IMR-90 (cell line): ENCODE measurements at regions not wholly inside any gene's neighbourhood (a gene's known extent, or its start where the extent isn't known, plus 50 kb on each side); places are given as distances from the start of the nearest gene placed in this dataset.

Experiments used
- ATAC-seq: fragments of 200-7000 bp; cut with Tn5 transposase; 2 replicates; pipeline ENCODE4 v1.9.1; 2020; ENCODE audit warnings: low read depth, mild to moderate bottlenecking, moderate library complexity
- BruUV-seq: library from RNA; stranded (reverse); fragments of 400-500 nt; replicated peaks from 2 replicates; lab custom pipeline; 2021; lab: Mats Ljungman, UMichigan
- CTCF ChIA-PET: fragments of 300-600 bp; formaldehyde crosslinking; extraction: SDS; loops from one replicate; lab custom pipeline; 2021; ENCODE audit warnings: antibody characterized with exemption; lab: Yijun Ruan, JAX
- POLR2A ChIA-PET: fragments of 300-600 bp; sonication (Branson Sonifier 250); formaldehyde crosslinking; loops from one replicate; lab custom pipeline; 2022; ENCODE audit warnings: antibody characterized with exemption; ENCODE audit not compliant: unreplicated experiment; lab: Charles Lee
- DNase-seq: peaks from one replicate; pipeline ENCODE4 v3.0.0; 2013
- H2AFZ ChIP-seq: replicated peaks from 2 replicates; pipeline ENCODE3; 2013; ENCODE audit warnings: low read length, mild to moderate bottlenecking; ENCODE audit not compliant: poor library complexity
- H2AK5ac ChIP-seq: 2 replicates; pipeline ENCODE4 v1.6.1; 2013; ENCODE audit warnings: low read depth, low read length, inconsistent platforms
- H2AK9ac ChIP-seq: replicated peaks from 2 replicates; pipeline ENCODE3; 2013; ENCODE audit warnings: mild to moderate bottlenecking, low read depth, low read length, moderate library complexity; ENCODE audit not compliant: poor library complexity
- H2BK120ac ChIP-seq: 2 replicates; pipeline ENCODE4 v1.6.1; 2013; ENCODE audit warnings: low read depth, low read length, inconsistent platforms
- H2BK15ac ChIP-seq: 3 replicates; pipeline ENCODE4 v1.6.1; 2013; ENCODE audit warnings: low read depth, low read length, inconsistent platforms
- H2BK20ac ChIP-seq: 2 replicates; pipeline ENCODE4 v1.6.1; 2013; ENCODE audit warnings: low read depth, mild to moderate bottlenecking, inconsistent platforms, low read length, moderate library complexity
- H2BK5ac ChIP-seq: 2 replicates; pipeline ENCODE4 v1.6.1; 2013; ENCODE audit warnings: mild to moderate bottlenecking, low read depth, low read length, inconsistent platforms; ENCODE audit not compliant: poor library complexity, severe bottlenecking
- H3K14ac ChIP-seq: replicated peaks from 2 replicates; pipeline ENCODE4 v1.6.1; 2013; ENCODE audit warnings: low read depth, low read length, inconsistent platforms
- H3K18ac ChIP-seq: 2 replicates; pipeline ENCODE4 v1.6.1; 2013; ENCODE audit warnings: low read depth, low read length, control low read depth
- H3K23ac ChIP-seq: 2 replicates; pipeline ENCODE4 v1.6.1; 2013; ENCODE audit warnings: low read depth, low read length, inconsistent platforms
- H3K27ac ChIP-seq: 2 replicates; pipeline ENCODE4 v1.5.1; 2013; ENCODE audit warnings: mild to moderate bottlenecking, control low read depth, low read length; ENCODE audit not compliant: insufficient read depth
- H3K27me3 ChIP-seq: 2 replicates; pipeline ENCODE4 v1.6.1; 2013; ENCODE audit warnings: low read length; ENCODE audit not compliant: control insufficient read depth, insufficient read depth
- H3K36me3 ChIP-seq: 2 replicates; pipeline ENCODE4 v1.6.1; 2013; ENCODE audit warnings: low read length, mixed read lengths; ENCODE audit not compliant: control insufficient read depth, insufficient read depth
- H3K4ac ChIP-seq: 2 replicates; pipeline ENCODE4 v1.6.1; 2013; ENCODE audit warnings: low read depth, low read length, inconsistent platforms
- H3K4me1 ChIP-seq: 2 replicates; pipeline ENCODE4 v1.6.1; 2013; ENCODE audit warnings: low read length, mixed read lengths; ENCODE audit not compliant: control insufficient read depth, insufficient read depth
- H3K4me2 ChIP-seq: 2 replicates; pipeline ENCODE4 v1.6.1; 2013; ENCODE audit warnings: low read depth, mild to moderate bottlenecking, control low read depth, low read length, moderate library complexity
- H3K4me3 ChIP-seq: 2 replicates; pipeline ENCODE4 v1.5.1; 2013; ENCODE audit warnings: low read depth, mild to moderate bottlenecking, control low read depth, low read length, moderate library complexity; ENCODE audit not compliant: insufficient read depth
- H3K56ac ChIP-seq: 2 replicates; pipeline ENCODE4 v1.6.1; 2013; ENCODE audit warnings: low read length, inconsistent platforms; ENCODE audit not compliant: insufficient read depth; ENCODE audit errors: extremely low read depth
- H3K79me1 ChIP-seq, 2 experiments: 2 replicates each; pipeline ENCODE4 v1.6.1; 2013; ENCODE audit warnings: low read length in 2 of 2, inconsistent platforms in 1 of 2, low read depth in 1 of 2
- H3K9ac ChIP-seq: 2 replicates; pipeline ENCODE4 v1.6.1; 2013; ENCODE audit warnings: low read depth, low read length, control low read depth
- H3K9me1 ChIP-seq: 2 replicates; pipeline ENCODE4 v1.6.1; 2013; ENCODE audit warnings: low read length, inconsistent platforms; ENCODE audit not compliant: insufficient read depth
- H3K9me3 ChIP-seq: 2 replicates; pipeline ENCODE4 v1.6.1; 2013; ENCODE audit warnings: low read length; ENCODE audit not compliant: control insufficient read depth, insufficient read depth
- H4K20me1 ChIP-seq: 2 replicates; pipeline ENCODE4 v1.6.1; 2013; ENCODE audit warnings: low read length, inconsistent platforms; ENCODE audit not compliant: insufficient read depth
- H4K5ac ChIP-seq: 2 replicates; pipeline ENCODE4 v1.6.1; 2013; ENCODE audit warnings: mild to moderate bottlenecking, low read depth, low read length, control low read depth
- H4K8ac ChIP-seq, 2 experiments: 2 replicates each; pipeline ENCODE4 v1.6.1; 2013; ENCODE audit warnings: low read depth in 2 of 2, low read length in 2 of 2, control low read depth in 1 of 2, inconsistent platforms in 1 of 2
- H4K91ac ChIP-seq: 2 replicates; pipeline ENCODE4 v1.6.1; 2013; ENCODE audit warnings: low read depth, low read length, inconsistent platforms; ENCODE audit not compliant: insufficient read depth
- BHLHE40 ChIP-seq: fragments of 150-350 bp; IDR thresholded peaks from 2 replicates; pipeline ENCODE4 v1.6.1; 2016; ENCODE audit warnings: mild to moderate bottlenecking, low read depth, low read length
- CEBPB ChIP-seq: IDR thresholded peaks from 2 replicates; pipeline ENCODE4 v1.6.1; 2012; ENCODE audit warnings: low read depth, low read length, improper control_type of control experiment
- CHD1 ChIP-seq: IDR thresholded peaks from 2 replicates; pipeline ENCODE4 v1.6.1; 2012; ENCODE audit warnings: low read depth, low read length, improper control_type of control experiment
- FOS ChIP-seq: fragments of 150-350 bp; IDR thresholded peaks from 2 replicates; pipeline ENCODE4 v1.6.1; 2016; ENCODE audit warnings: low read depth, low read length
- MAFK ChIP-seq: IDR thresholded peaks from 2 replicates; pipeline ENCODE4 v1.6.1; 2012; ENCODE audit warnings: low read depth, low read length, improper control_type of control experiment
- MAZ ChIP-seq: IDR thresholded peaks from 2 replicates; pipeline ENCODE4 v1.6.1; 2012; ENCODE audit warnings: low read depth, mild to moderate bottlenecking, low read length, improper control_type of control experiment, moderate library complexity, borderline replicate concordance
- MXI1 ChIP-seq: IDR thresholded peaks from 2 replicates; pipeline ENCODE4 v1.6.1; 2012; ENCODE audit warnings: low read depth, mild to moderate bottlenecking, low read length, moderate library complexity, borderline replicate concordance
- NFE2L2 ChIP-seq: fragments of 150-350 bp; IDR thresholded peaks from 2 replicates; pipeline ENCODE4 v1.6.1; 2016; ENCODE audit warnings: low read depth, mild to moderate bottlenecking, low read length
- POLR2A ChIP-seq: IDR thresholded peaks from 2 replicates; pipeline ENCODE4 v1.6.1; 2012; ENCODE audit warnings: mild to moderate bottlenecking, low read depth, low read length
- RAD21 ChIP-seq: IDR thresholded peaks from 2 replicates; pipeline ENCODE4 v1.6.1; 2012; ENCODE audit warnings: low read length, improper control_type of control experiment
- RCOR1 ChIP-seq: IDR thresholded peaks from 2 replicates; pipeline ENCODE4 v1.6.1; 2012; ENCODE audit warnings: mild to moderate bottlenecking, low read length, improper control_type of control experiment; ENCODE audit not compliant: insufficient replicate concordance
- RFX5 ChIP-seq: IDR thresholded peaks from 2 replicates; pipeline ENCODE4 v1.8.0; 2012; ENCODE audit warnings: low read depth, mild to moderate bottlenecking, low read length, moderate library complexity
- SMC3 ChIP-seq: fragments of 150-350 bp; IDR thresholded peaks from 2 replicates; pipeline ENCODE4 v1.6.1; 2016; ENCODE audit warnings: low read depth, mild to moderate bottlenecking, antibody characterized with exemption, low read length, moderate library complexity
- WGBS, 2 experiments: methylation state at CpG; one replicate each; pipeline versions ENCODE4 v1.1.5 to v1.1.7; 2013; ENCODE audit warnings: missing lambda C conversion rate in 2 of 2; ENCODE audit not compliant: insufficient read length in 1 of 2; ENCODE audit errors: extremely low coverage in 2 of 2; 5-methylcytosine and 5-hydroxymethylcytosine counted together
- dilution Hi-C: fragments of 300-500 bp; cut with HindIII; formaldehyde crosslinking; loops from one replicate; pipeline ENCODE4 v1.14.3; 2018; ENCODE audit warnings: low sequenced_read_pairs; ENCODE audit not compliant: unreplicated experiment
- in situ Hi-C: fragments of 300-500 bp; cut with MboI; formaldehyde crosslinking; loops from 3 replicates; pipeline ENCODE4 v1.14.3; 2019; ENCODE audit warnings: low sequenced_read_pairs, inconsistent platforms, mixed read lengths
- intact Hi-C: fragments of 100-400 bp; cut with micrococcal nuclease; formaldehyde crosslinking; loops from 2 replicates; pipeline ENCODE4 v1.10.0; 2022
- TF ChIP-seq, protein P1 (sequence below): fragments of 150-350 bp; IDR thresholded peaks from 2 replicates; pipeline ENCODE4 v1.6.1; 2016; ENCODE audit warnings: low read depth, mild to moderate bottlenecking, low read length, moderate library complexity, borderline replicate concordance
- TF ChIP-seq, protein P2 (sequence below): conservative IDR thresholded peaks from 2 replicates; pipeline ENCODE4 v1.5.1; 2012; ENCODE audit warnings: mild to moderate bottlenecking, low read depth, low read length, improper control_type of control experiment
- TF ChIP-seq, protein P3 (sequence below): fragments of 150-350 bp; IDR thresholded peaks from 2 replicates; pipeline ENCODE4 v1.6.1; 2017; ENCODE audit warnings: mild to moderate bottlenecking, antibody characterized with exemption, low read length, low read depth

DNA sequence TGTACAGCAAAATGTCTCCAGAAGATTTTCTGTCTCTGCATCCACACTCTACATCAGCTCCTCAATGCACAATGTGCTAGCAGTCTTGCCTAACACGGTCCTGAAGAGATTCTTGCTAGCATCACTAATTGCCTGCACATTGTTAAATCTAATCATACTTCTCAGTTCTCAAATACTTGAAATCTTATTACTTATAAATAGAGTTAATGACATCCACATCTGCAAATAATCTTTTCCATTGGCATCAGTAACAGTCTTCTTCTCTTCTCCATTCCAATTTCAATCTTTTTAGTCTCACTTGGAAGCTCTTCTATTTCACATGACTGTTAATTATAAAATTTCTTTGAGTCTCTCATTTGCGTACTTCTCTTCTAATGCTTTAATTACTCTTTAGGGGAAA, 630.5 kb upstream of the SLITRK6 start:
- DNase-seq, result no peak
- H3K9me1 ChIP-seq, result no peaks in the 10 kb centered on the region

More for the DNA sequence above, 630.5 kb upstream of the SLITRK6 start:
- no peak overlapping the region for H2BK120ac ChIP-seq
- no peak overlapping the region for H2BK15ac ChIP-seq
- H4K91ac ChIP-seq, result no peak overlapping the region
- H3K4ac ChIP-seq, result no peak overlapping the region
- no peak overlapping the region for H3K27ac ChIP-seq
- ChIA-PET CTCF (no interaction called here), POLR2A (no interaction called here)
- dilution Hi-C loops (no loop called here), intact Hi-C loops (no loop called here), in situ Hi-C loops (no loop called here)
- no peak overlapping the region for H3K23ac ChIP-seq
- H3K79me1 ChIP-seq, result no peaks in the 10 kb centered on the region
- H3K27me3 ChIP-seq, result no peaks in the 10 kb centered on the region
- TF ChIP-seq, protein P1, sequence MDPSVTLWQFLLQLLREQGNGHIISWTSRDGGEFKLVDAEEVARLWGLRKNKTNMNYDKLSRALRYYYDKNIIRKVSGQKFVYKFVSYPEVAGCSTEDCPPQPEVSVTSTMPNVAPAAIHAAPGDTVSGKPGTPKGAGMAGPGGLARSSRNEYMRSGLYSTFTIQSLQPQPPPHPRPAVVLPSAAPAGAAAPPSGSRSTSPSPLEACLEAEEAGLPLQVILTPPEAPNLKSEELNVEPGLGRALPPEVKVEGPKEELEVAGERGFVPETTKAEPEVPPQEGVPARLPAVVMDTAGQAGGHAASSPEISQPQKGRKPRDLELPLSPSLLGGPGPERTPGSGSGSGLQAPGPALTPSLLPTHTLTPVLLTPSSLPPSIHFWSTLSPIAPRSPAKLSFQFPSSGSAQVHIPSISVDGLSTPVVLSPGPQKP, result no peak
- TF ChIP-seq MAFK (no peak), MAZ (no peak), RCOR1 (no peak), CEBPB (no peak), MXI1 (no peak), SMC3 (no peak), POLR2A (no peak), NFE2L2 (no peak), RFX5 (no peak), BHLHE40 (no peak), CHD1 (no peak), FOS (no peak), RAD21 (no peak)
- TF ChIP-seq, protein P2, sequence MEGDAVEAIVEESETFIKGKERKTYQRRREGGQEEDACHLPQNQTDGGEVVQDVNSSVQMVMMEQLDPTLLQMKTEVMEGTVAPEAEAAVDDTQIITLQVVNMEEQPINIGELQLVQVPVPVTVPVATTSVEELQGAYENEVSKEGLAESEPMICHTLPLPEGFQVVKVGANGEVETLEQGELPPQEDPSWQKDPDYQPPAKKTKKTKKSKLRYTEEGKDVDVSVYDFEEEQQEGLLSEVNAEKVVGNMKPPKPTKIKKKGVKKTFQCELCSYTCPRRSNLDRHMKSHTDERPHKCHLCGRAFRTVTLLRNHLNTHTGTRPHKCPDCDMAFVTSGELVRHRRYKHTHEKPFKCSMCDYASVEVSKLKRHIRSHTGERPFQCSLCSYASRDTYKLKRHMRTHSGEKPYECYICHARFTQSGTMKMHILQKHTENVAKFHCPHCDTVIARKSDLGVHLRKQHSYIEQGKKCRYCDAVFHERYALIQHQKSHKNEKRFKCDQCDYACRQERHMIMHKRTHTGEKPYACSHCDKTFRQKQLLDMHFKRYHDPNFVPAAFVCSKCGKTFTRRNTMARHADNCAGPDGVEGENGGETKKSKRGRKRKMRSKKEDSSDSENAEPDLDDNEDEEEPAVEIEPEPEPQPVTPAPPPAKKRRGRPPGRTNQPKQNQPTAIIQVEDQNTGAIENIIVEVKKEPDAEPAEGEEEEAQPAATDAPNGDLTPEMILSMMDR, result no peak
- TF ChIP-seq, protein P3, sequence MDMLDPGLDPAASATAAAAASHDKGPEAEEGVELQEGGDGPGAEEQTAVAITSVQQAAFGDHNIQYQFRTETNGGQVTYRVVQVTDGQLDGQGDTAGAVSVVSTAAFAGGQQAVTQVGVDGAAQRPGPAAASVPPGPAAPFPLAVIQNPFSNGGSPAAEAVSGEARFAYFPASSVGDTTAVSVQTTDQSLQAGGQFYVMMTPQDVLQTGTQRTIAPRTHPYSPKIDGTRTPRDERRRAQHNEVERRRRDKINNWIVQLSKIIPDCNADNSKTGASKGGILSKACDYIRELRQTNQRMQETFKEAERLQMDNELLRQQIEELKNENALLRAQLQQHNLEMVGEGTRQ, result no peak
- H2AFZ ChIP-seq, result no peak overlapping the region
- H3K4me1 ChIP-seq, result no peaks in the 10 kb centered on the region
- H3K56ac ChIP-seq, result no peak overlapping the region
- no peak overlapping the region for H2BK20ac ChIP-seq
- H4K5ac ChIP-seq, result no peak overlapping the region
- H4K8ac ChIP-seq, result no peak overlapping the region
- BruUV-seq, result no TSS peak
- ATAC-seq, result no peak
- no peak overlapping the region for H3K4me2 ChIP-seq
- H3K18ac ChIP-seq, result no peak overlapping the region
- H3K9ac ChIP-seq, result no peak overlapping the region
- no peaks in the 10 kb centered on the region for H4K20me1 ChIP-seq
- H2AK5ac ChIP-seq, result no peak overlapping the region
- no peak overlapping the region for H3K14ac ChIP-seq
- H3K4me3 ChIP-seq, result no peak overlapping the region
- 0 out of 2 replicates have a peak, but pooled peaks cover 2% of the 10 kb centered on the region for H3K9me3 ChIP-seq
- no CpG with 5 or more reads among the region's 2 CpGs for WGBS, 2 experiments
- no peaks in the 10 kb centered on the region for H3K36me3 ChIP-seq
- H2BK5ac ChIP-seq, result no peak overlapping the region
- H2AK9ac ChIP-seq, result no peak overlapping the region
